Transverse colon (tissue), 4 donors: ENCODE measurements at regions not wholly inside any gene's neighbourhood (a gene's known extent, or its start where the extent isn't known, plus 50 kb on each side); places are given as distances from the start of the nearest gene placed in this dataset.

Experiments
- POLR2A ChIP-seq: fragments of 450-650 bp; IDR thresholded peaks from one replicate; pipeline ENCODE4 v1.6.1; 2016; ENCODE audit warnings: antibody characterized with exemption, mild to moderate bottlenecking, moderate library complexity
- POLR2AphosphoS5 ChIP-seq, 3 donors: sonication (generic); formaldehyde crosslinking; IDR thresholded peaks; one replicate each; pipeline ENCODE4 v1.6.1; 2016; ENCODE audit warnings: antibody characterized with exemption in 3 of 3
- TF ChIP-seq, protein P1 (sequence below), 5 experiments: fragments of 200-600 bp in 3 of 5; fragments of 450-650 bp in 2 of 5; sonication (generic) in 3 of 5; IDR thresholded peaks; 1 replicate in 2 of 5; 2 replicates in 3 of 5; pipeline ENCODE4 v1.5.1; 2016 to 2017; ENCODE audit warnings: antibody characterized with exemption in 5 of 5, inconsistent platforms in 3 of 5, mild to moderate bottlenecking in 2 of 5, moderate library complexity in 1 of 5

DNA sequence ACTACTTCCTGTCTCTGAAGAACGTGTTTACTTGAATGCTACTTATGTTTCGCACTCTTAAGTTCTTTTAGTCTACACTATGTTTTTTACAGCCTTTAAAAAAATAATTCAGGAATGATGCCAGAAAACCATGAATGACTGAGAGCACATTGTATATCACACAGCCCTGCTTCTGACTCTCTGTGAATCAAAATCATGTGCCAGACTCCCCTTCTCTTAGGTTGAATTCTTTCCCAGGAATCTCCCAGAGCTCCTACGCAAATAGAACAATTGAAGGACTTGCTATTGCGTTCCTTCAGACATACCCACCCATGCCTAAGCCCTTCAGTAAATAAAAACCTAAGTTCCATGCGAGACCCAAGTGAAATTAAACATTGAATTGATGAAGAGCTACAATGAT is 782.0 kb upstream of the ALCAM start:
- TF ChIP-seq POLR2AphosphoS5 (IDR thresholded peaks at IDR 0.05) = no peak
- TF ChIP-seq, protein P1, sequence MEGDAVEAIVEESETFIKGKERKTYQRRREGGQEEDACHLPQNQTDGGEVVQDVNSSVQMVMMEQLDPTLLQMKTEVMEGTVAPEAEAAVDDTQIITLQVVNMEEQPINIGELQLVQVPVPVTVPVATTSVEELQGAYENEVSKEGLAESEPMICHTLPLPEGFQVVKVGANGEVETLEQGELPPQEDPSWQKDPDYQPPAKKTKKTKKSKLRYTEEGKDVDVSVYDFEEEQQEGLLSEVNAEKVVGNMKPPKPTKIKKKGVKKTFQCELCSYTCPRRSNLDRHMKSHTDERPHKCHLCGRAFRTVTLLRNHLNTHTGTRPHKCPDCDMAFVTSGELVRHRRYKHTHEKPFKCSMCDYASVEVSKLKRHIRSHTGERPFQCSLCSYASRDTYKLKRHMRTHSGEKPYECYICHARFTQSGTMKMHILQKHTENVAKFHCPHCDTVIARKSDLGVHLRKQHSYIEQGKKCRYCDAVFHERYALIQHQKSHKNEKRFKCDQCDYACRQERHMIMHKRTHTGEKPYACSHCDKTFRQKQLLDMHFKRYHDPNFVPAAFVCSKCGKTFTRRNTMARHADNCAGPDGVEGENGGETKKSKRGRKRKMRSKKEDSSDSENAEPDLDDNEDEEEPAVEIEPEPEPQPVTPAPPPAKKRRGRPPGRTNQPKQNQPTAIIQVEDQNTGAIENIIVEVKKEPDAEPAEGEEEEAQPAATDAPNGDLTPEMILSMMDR (IDR thresholded peaks at IDR 0.05) = no peak
- no peak for TF ChIP-seq POLR2A
